GM19372 (cell line): ENCODE measurements at regions not wholly inside any gene's neighbourhood (a gene's known extent, or its start where the extent isn't known, plus 50 kb on each side); places are given as distances from the start of the nearest gene placed in this dataset.

Experiments
- ATAC-seq: cut with Tn5 transposase; IDR thresholded peaks from one replicate; pipeline ENCODE4 v1.9.1; 2021; ENCODE audit warnings: mild to moderate bottlenecking, low read depth, moderate library complexity; ENCODE audit not compliant: unreplicated experiment

DNA sequence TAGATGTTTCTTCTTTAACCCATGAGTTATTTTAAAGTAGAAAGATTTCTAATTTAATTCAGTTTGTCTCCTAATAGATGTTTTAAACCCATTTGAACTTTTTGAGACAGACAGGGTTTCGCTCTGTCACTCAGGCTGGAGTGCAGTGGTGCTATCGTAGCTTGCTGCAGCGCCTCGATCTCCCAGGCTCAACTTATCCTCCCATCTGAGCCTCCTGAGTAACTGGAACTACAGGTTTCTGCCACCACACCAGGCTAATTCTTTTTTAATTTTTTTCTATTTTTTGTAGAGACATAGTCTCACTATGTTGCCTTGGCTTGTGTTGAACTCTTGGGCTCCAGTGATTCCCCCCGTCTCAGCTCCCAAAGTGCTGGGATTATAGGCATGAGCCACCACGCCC is 53.0 kb upstream of the RAB18 start:
- no peak for ATAC-seq

DNA sequence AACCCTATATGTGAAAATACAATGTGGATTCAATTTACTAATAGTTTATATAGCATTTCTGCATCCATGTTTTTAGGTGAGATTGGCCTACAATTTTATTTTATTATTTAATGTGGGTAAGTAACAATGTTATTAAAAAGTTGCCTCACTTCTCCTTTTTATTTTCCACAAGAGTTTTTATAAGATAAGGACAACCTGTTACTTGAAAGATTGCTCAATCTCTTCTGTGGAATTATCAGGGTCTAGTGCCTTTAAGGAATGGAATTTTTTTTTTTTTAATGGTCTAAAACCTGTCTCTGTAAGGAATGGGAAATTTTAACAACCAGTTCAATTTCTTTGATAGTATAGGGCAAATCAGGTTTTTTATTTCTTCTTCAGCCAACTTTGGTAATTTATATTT is 53.9 kb upstream of the RAB18 start:
- no peak for ATAC-seq

DNA sequence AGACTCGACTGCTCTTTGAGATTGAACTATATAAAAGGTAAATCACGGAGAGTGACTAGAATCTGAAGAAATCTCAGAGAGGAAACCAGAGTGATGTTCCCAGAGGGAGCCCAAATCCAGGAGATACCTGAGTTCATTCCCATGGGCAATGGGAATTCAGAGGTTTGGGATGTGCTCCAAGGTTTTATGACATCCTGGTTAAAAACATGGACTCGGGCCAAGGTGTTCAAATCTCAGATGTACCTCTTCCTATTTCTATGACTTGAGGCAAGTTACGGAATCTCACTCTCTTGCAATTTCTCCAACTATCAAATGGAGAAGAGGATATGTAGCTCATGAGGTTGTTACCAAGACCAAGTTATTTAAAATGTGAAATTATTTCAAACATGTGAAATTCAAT is 54.5 kb upstream of the RAB18 start:
- no peak for ATAC-seq

DNA sequence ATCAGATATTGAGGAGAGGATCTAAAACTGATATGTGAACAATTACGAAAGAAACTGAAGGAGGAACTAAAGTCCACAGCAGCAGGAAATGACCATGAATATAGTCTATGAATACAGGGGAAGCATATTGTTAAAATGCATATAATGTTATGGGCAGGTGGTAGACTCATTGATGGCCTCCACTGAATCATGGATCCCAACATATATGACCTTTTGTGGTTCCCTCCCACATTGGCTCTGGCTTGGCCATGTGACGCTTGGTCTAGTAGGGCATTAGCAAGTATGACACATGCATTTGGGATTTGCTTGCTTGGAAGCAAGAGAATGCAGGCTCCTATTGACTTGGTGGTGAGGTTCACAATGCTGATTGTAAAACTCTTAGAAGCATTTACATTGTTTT is 55.2 kb upstream of the RAB18 start:
- no peak for ATAC-seq

DNA sequence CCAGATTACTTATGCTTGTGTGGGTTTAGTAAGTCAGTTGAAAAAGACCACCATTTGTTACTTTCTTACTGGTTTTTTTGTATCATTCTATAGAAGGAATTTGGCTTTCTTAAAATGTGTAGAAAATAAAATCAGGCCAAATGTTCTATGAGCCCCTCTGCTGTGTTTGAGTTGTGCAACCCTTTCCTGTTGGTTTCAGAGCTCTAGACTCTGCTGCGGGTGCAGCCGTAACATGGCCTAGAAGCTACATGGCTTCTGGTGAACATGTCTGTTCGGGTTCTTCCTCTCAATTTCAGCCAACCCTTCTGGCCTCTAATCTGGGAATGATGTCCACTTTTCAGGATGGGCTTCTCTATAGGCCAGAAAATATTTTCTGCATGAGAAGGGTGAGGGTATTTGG is 56.6 kb upstream of the RAB18 start:
- no peak for ATAC-seq

DNA sequence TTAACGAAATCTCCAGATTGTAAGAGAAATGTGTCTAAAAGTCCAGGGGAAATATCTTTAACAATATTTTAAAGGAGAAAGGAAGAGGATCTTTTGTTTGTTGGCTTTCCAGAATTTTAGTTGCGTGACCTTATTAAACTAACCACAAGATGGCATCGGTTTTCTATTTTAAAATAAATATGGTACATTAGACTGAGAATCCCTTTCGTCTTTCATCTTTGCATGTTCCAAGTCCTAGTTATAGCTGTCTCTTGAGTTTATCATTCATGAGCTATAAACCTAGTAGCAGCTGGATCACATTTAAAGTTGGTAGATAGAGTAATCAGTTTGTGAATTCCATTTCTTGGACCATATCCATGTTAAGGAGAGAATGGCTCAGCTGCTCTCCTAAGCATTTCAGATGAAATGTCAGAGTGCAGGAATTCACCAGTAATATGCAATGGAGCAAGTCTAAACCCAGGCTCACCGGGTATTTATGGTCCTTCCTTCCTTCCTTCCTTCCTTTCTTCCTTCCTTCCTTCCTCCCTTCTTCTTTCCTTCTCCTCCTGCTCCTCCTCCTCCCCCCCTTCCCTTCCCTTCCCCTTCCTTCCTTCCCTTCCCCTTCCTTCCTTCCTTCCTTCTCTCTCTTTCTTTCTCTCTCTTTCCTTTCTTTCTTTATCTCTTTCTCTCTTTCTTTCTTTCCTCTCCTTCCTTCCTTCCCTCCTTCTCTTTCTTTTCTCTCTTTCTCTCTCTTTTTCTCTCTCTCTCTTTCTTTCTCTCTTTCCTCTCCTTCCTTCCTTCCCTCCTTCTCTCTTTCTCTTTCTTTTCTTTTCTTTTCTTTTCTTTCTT is 57.8 kb upstream of the RAB18 start:
- ATAC-seq: no peak

DNA sequence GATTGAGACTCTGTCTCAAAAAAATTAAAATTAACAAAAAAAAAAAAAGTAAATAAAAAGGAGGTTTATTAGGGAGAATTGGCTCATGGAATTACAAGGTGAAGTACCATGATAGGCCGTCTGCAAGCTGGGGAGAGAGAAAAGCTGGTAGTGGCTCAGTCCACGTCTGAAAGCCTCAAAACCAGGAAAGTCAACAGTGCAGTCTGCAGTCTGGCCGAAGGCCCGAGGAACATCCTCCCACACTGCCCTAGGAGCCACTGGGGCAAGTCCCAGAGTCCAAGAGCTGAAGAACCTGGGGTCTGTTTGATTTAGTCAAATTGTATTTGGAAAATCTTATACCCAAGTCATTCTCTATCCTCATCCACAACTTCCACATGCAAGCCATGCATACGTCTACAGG is 59.0 kb upstream of the RAB18 start:
- ATAC-seq: no peak

DNA sequence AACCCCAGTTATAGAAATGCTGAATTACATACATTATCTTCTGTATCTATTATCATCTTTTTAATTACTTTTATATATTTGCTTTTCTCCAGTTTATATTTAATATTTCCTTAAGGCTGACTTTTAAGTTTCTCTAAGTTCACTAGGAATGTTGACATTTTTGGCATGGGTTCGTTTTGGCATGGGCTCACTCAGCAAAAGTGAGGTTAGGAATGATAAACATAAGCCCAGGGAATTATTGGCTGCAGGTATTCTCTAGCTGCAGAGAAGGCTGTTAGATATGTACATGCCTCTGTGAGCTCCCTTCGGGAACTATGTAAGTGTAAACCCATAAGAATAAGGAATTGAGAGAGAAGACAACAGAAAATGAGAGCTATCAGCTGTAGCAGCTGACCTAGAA is 63.6 kb upstream of the RAB18 start:
- no peak for ATAC-seq

DNA sequence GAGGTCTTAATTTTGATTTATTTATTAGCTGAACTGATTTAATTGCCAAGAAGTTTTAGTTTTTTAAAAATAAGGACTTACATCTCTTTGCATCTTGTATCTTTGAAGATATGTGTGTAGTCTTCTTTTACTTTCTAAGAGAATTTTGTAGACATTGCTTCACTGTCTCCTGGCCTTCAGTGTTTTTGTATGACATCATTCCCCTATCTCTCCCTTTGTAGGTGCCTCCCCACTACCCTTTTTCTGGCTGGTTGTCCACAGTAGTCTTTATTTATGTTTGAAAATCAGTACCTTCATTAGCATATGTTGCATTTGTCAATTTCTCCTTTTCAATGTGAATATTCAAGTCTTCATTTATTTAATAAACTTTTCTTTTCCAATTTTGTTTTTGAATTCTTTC is 64.1 kb upstream of the RAB18 start:
- no peak for ATAC-seq

DNA sequence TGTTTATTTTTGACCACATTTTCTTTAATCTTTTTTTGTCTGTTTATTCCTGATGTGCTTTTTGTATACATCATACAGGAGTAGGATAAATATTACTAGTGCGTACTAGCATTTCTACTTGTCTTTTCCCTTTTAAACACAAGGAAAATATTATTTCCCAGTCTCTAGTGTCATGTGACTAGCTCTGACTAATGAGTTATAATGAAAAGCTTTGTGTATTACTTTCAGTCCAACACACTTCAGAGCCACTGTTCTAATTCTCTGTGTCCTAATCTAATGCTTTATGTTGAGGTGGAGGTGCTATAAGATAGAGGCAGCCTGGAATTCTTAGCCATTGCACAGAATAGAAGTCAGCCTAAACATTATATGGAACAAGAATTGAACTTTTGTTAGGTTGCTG is 65.0 kb upstream of the RAB18 start:
- ATAC-seq: no peak

DNA sequence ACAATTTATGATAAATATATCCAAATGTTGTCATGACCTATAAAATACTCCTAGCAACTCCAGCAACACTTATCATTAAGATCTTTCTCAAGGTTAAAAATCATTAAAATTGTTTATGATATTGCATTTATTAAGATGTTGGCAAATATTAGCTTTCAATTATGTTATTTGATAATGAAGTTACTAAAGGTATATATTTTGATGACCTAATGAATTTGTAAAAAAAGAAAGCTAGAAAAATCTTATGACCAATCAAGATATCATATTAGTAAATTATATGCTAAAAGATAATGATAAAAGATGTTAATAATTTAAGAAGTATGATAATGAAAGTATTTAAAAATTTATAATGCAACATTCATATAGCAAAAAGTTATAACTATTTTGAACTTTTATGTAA is 66.3 kb upstream of the RAB18 start:
- no peak for ATAC-seq

DNA sequence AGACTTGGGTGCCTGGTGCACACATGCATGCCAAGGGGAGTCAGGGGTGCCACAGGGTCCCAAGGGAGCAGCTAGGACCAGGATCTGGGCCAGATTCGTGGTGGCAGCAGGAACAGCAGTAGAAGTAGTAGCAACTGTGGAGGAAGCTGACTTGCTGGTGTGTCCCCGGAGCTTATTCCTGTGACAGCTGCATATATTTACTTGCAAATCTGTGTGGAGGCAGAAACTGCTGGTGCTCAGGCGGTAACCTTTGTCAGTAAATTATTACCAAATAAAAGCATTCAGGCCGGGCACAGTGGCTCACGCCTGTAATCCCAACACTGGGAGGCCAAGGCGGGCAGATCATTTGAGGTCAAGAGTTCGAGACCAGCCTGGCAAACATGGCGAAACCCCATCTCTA is 67.4 kb upstream of the RAB18 start:
- ATAC-seq: no peak

DNA sequence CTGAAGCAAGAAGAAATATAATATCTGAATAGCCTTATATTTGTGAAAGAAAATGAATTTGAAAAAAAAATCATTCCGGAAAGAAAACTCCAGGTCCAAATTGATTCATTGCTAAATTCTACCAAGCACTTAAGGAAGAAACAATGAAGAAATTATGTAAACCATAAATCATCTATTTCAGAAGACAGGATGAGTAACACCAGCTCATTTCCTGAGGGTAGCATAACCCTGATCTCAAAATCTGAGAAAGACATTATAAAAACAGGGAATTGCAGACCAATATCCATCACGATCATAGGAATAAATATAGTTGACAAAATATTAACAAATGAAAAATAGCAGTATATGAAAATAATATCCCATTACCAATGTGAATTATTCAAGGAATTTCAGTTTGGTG is 70.1 kb upstream of the RAB18 start:
- no peak for ATAC-seq

DNA sequence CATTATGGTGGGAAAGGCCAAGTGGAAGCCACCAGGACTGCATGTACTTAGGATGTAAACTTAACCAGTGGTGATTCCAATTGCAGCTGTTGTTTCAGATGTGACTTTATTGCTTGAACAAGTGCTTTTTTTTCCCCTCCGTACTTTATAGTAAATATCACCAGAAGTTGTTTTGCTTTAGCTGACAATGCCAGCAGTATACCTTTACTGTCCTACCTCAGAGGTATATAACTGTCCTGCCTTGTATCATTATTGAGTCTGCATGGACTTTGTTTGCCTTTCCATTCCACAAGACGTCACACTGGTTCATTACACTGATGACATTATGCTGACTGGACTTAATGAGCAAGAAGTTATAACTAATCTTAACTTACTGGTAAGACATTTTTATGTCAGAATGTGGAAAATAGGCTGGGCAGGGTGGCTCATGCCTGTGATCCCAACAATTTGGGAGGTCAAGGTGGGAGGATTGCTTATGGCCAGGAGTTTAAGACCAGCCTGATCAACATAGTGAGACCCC is 77.1 kb upstream of the RAB18 start:
- ATAC-seq: no peak

DNA sequence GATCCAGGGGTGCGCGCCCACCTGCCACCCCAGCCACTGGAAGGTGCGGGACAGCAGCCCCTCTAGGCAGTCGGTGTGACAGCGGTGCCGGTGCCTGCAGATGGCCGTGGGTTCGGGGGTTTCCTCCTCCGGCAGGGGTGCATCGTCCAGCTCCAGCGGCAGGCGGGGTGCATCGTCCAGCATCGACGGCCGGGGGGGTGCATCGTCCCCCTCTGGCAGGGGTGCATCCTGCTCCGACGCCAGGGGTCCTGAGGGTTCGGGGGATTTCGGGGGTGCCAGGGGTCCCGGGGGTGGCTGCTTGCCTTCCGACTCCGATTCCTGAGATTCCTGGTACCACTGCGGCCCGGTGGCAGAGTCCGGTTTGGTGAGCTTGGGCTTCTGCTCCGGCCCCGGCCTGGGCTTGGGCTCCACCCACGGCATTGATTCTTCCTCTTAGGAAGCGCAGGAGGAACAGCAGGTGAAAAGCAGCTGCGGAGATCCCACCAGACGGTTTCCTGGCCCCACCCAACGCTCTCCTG is 90.2 kb upstream of the RAB18 start:
- no peak for ATAC-seq

DNA sequence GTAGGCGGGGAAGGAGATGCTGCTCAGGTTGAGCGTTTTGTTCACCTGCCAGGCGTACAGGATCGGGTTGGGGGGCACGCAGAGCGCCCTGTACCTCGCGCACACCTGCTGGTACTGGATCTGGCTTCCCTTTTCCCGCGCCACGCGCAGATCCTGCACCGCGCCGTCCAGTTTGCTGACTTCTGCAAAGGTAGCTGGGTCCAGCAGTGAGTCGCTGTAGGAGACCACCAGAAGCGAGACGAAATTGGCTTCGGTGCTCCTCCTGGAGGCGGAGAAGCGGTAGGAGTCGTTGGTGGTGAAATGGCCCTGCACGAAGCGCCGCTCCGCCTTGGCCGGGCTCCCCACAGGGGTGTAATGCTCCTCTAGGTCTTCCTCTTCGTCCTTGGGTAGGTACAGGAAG is 90.7 kb upstream of the RAB18 start:
- no peak for ATAC-seq

DNA sequence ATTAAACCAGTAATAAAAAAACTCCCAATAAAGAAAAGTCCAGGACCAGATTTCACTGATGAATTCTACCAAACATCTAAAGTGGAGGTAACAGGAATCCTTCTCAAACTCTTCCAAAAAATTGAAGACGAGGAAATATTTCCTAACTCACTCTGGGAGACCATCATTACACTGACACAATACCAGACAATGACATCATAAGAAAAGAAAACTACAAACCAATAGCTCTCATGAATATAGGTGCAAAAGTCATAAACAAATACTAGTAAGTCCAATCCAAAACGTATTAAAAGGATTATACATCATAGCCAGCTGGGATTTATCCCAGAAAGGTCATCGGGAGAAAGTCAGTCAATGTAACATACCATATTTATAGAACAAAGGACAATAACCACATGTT is 94.0 kb upstream of the RAB18 start:
- no peak for ATAC-seq

DNA sequence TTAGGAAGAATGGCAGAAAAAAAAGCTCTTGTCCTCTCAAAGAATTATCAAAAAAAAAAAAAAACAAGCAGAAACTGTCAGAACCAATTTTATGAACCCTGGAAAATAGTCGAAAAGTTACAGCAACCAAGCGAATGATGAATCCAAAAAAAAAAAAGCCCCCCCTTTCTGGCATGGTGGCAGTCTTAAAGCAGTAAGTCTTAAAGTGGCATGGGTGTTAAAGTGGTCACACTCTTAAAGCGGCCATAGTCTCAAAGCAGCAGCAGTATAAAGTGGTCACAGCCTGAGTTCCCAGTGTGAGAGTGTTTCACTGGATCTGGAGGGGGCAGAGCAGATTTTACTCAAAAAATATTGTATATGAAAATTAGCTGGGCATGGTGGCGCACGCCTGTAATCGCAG is 96.8 kb upstream of the RAB18 start:
- no peak for ATAC-seq

DNA sequence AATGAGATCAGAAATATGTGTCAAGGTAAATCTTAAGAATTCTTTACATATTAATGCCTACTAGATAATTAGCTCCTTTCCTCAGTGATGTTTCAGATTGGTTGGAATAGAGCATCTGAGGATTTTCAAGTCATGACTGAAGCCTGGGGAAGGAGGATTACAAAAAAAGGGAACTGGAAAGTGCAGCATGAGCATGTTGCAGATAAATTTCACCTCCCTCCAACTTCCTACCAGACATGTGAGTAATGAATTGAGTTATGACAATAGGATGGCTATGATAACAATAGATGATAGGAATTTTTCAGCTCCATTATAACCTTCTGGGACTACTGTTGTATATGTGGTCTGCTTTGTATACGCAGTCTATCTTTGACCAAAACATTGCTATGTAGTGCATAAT is 104.2 kb upstream of the RAB18 start:
- no peak for ATAC-seq

DNA sequence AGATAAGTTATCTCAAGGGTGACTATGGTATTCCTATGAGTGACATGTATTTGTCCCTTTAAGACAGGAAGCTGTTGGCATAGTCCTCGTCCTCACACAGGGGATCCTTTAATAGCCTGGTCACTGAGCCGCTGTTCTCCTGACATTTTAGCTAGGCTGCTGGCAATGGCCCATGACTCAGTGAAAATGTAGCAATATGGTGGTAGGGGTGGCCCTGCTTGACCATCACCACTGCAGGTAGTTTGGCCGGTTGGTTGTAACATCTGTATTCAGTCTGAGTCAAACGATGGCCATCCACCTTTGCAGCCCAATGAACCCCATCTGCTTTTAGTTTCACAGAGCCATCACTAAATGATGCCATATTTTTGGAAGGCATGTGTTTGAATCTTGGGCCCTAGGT is 110.1 kb upstream of the RAB18 start:
- ATAC-seq: no peak

DNA sequence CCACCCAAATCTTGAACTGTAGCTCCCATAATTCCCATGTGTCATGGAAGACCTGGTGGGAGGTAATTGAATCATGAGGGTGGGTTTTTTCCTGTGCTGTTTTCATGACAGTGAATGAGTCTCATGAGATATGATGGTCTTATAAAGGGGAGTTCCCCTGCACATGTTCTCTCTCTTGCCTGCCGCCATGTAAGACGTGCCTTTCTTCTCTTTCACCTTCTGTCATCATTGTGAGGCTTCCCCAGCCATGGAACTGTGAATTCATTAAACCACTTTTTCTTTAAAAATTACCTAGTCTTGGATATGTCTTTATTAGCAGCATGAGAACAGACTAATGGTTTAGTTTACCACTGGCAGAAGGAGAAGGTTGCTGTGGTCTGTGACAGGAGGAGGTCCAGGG is 111.5 kb upstream of the RAB18 start:
- ATAC-seq: no peak

DNA sequence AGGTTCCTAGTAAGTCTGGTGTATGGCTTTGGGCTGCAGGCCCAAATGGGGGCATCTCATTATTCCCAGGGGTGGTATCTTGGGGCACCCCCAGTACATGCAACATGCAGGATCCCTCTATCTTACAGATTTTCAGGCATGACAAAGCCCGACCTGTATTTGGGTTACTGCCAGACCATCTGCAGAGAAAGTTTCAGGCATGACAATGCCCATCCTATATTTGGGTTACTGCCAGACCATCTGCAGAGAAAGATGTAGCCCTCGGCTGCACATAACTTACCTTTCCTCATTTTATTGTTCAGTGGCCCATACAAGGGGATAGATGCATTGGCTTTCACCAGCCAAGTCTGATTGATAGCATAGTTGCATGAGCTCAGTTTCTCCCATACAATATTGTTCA is 112.2 kb upstream of the RAB18 start:
- ATAC-seq: no peak
